ENCODE measurements at regions not wholly inside any gene's neighbourhood (a gene's known extent, or its start where the extent isn't known, plus 50 kb on each side); places are given as distances from the start of the nearest gene placed in this dataset.

DNA sequence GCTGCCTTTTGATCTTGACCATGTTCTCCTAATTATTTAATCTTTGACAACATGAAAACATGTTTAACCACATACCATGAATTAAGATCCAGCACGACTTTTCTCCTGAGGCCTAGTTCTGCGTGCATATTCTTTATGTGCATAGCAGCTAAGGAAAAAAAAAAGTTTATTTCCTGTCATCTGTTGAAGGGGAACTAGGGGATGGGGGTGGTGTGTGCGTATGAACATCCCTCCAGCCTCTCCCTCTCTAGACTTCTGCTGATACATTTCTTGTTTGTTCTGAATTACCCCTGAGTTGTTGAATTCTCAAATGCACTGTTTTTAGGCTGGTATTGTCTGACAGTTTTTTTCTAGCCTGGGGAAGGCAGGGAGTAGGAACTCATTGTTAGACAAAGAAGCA is 543.3 kb downstream of the FGF9 start:
- no peak overlapping the region for H2BK120ac ChIP-seq (replicated peaks; ENCODE audit: low read depth, low read length)
- no peaks in the 10 kb centered on the region for H3K36me3 ChIP-seq (ENCODE audit: control insufficient read depth in 2 of 4, insufficient read depth in 4 of 4, low read length in 3 of 4)
- H3K23me2 ChIP-seq (ENCODE audit: low read depth, low read length), result no peaks in the 10 kb centered on the region
- no peaks in the 10 kb centered on the region for H3K9me3 ChIP-seq (ENCODE audit: insufficient read depth in 2 of 2, low read depth in 1 of 2, low read length in 1 of 2)
- no peaks in the 10 kb centered on the region for H3K79me2 ChIP-seq (ENCODE audit: control insufficient read depth in 1 of 2, insufficient read depth in 2 of 2, low read length in 2 of 2)
- no peak overlapping the region for H2AFZ ChIP-seq (ENCODE audit: low read length)
- no peak overlapping the region for H3K4me3 ChIP-seq (ENCODE audit: extremely low read depth in 1 of 4, insufficient read depth in 2 of 4, low read depth in 3 of 4, low read length in 4 of 4)
- H3K4me2 ChIP-seq (ENCODE audit: insufficient read depth in 1 of 2, low read depth in 2 of 2, low read length in 2 of 2), result no peak overlapping the region
- H2BK5ac ChIP-seq (ENCODE audit: low read depth, low read length), result no peak overlapping the region
- H3K18ac ChIP-seq (ENCODE audit: extremely low read depth, low read length), result no peak overlapping the region
- H4K20me1 ChIP-seq (replicated peaks in 1 of 2; ENCODE audit: control insufficient read depth in 1 of 2, insufficient read depth in 2 of 2, low read length in 2 of 2), result no peaks in the 10 kb centered on the region
- no peak overlapping the region for H3K14ac ChIP-seq (ENCODE audit: insufficient read length)
- no peak for TF ChIP-seq BRCA1 (IDR thresholded peaks at IDR 0.05; ENCODE audit: low read depth, low read length)
- TF ChIP-seq, protein P1, sequence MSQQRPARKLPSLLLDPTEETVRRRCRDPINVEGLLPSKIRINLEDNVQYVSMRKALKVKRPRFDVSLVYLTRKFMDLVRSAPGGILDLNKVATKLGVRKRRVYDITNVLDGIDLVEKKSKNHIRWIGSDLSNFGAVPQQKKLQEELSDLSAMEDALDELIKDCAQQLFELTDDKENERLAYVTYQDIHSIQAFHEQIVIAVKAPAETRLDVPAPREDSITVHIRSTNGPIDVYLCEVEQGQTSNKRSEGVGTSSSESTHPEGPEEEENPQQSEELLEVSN (IDR thresholded peaks at IDR 0.05), result no peak
- TF ChIP-seq NANOG (IDR thresholded peaks at IDR 0.05; ENCODE audit: insufficient read depth, low read depth, low read length, poor library complexity, severe bottlenecking), result no peak
- TF ChIP-seq POLR2AphosphoS5 (IDR thresholded peaks at IDR 0.05; ENCODE audit: low read depth, low read length), result no peak
- H3K56ac ChIP-seq (replicated peaks; ENCODE audit: insufficient read length, low read depth, low read length), result no peak overlapping the region
- no peak overlapping the region for H2BK20ac ChIP-seq (ENCODE audit: low read length)
- no peak overlapping the region for H2BK15ac ChIP-seq (ENCODE audit: low read length)
- no peak overlapping the region for H4K8ac ChIP-seq (ENCODE audit: extremely low read depth, insufficient read depth, low read length)
- WGBS, 2 experiments (ENCODE audit: extremely low coverage in 1 of 2, insufficient coverage in 1 of 2, insufficient read length in 1 of 2, insufficient replicate concordance in 2 of 2, low coverage in 1 of 2, low lambda C conversion rate in 2 of 2, missing lambda C conversion rate in 1 of 2), result 94% methylated on average over 3 of the region's 3 CpGs; no CpG with 5 or more reads in 1 of the 2 experiments
- peaks cover 3 to 8% (median 4%) of the 10 kb centered on the region in 4 experiments; a peak in 6 of 7 replicates for H3K4me1 ChIP-seq (replicated peaks in 1 of 4; ENCODE audit: control insufficient read depth in 3 of 4, insufficient read depth in 4 of 4, low read length in 3 of 4)
- no peak overlapping the region for H3K27ac ChIP-seq (ENCODE audit: low read depth, low read length)
- no peaks in the 10 kb centered on the region for H3K27me3 ChIP-seq (replicated peaks in 1 of 4; ENCODE audit: control insufficient read depth in 3 of 4, extremely low read depth in 1 of 4, insufficient read depth in 3 of 4, low read length in 3 of 4)
- DNase-seq (ENCODE audit: low read depth in 1 of 2, low spot score in 2 of 2) (no peak), FAIRE-seq (no peak)
- H4K91ac ChIP-seq (replicated peaks; ENCODE audit: insufficient read length, low read length), result no peak overlapping the region
- H3K9ac ChIP-seq (replicated peaks in 1 of 4; ENCODE audit: extremely low read depth in 1 of 4, low read depth in 3 of 4, low read length in 3 of 4), result no peak overlapping the region
- ChIA-PET CTCF (ENCODE audit: partially characterized antibody) (no interaction called here), POLR2A (ENCODE audit: partially characterized antibody) (no interaction called here)
- H3K23ac ChIP-seq (ENCODE audit: insufficient read length), result no peak overlapping the region
- H2BK12ac ChIP-seq (ENCODE audit: low read depth, low read length), result no peak overlapping the region
- no peak overlapping the region for H4K5ac ChIP-seq (ENCODE audit: insufficient read length, low read depth, low read length)
- no peak overlapping the region for H2AK5ac ChIP-seq (ENCODE audit: low read depth, low read length)
- H3K4ac ChIP-seq (replicated peaks; ENCODE audit: insufficient read length, low read depth, low read length), result no peak overlapping the region
- no peaks in the 10 kb centered on the region for H3K79me1 ChIP-seq (ENCODE audit: low read depth, low read length)
